Epithelial cell of esophagus (primary cell): ENCODE measurements at regions not wholly inside any gene's neighbourhood (a gene's known extent, or its start where the extent isn't known, plus 50 kb on each side); places are given as distances from the start of the nearest gene placed in this dataset.
A peak's percentile ranks its signal among the peaks of the same experiment; 100 is the strongest.

Experiments used
- DNase-seq: peaks from one replicate; pipeline ENCODE4 v3.0.0; 2010; ENCODE audit warnings: low read depth
- H3K4me3 ChIP-seq: 2 replicates; pipeline ENCODE4 v1.5.1; 2011; ENCODE audit warnings: mild to moderate bottlenecking, low read length, control low read depth
- CTCF ChIP-seq: IDR thresholded peaks from 2 replicates; pipeline ENCODE4 v1.5.1; 2011; ENCODE audit warnings: low read depth, mild to moderate bottlenecking, low read length, control low read depth, inconsistent platforms; ENCODE audit not compliant: insufficient read depth; ENCODE audit errors: missing control alignments

GRCh38 chrX:116226665-116227484 is 56.3 kb downstream of the AGTR2 start:
- no peak for TF ChIP-seq CTCF
- DNase-seq: no peak
- H3K4me3 ChIP-seq: no peak overlapping the region

- TF ChIP-seq CTCF: no peak
These were observed 59.8 kb downstream of the AGTR2 start for GRCh38 chrX:116230130-116230898.

DNA sequence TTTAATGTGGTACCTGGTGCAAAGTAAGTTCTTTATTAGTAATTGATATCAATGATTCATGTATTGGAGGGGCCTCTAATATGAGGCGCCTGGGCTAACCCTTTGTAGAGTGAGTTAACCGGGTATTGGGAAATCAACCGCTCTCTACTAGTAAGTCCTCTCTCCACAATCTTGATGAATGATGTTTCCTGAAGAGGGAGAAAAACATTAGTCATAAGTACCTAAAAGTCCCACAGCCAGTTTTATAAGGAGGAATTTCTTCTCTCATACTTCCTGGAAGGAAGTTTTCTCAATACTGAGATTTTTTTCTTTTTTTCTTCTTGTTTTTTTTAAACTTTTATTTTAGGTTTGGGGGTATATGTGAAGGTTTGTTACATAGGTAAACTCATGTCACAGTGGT is 62.3 kb downstream of the AGTR2 start:
- peak; percentile 91 for DNase-seq
- no peak overlapping the region for H3K4me3 ChIP-seq
- no peak for TF ChIP-seq CTCF

More at GRCh38 chrX:116230130-116230898, 59.8 kb downstream of the AGTR2 start:
- H3K4me3 ChIP-seq: no peak overlapping the region
- peak; percentile 30 for DNase-seq

- TF ChIP-seq CTCF: no peak
- no peak for DNase-seq
- no peak overlapping the region for H3K4me3 ChIP-seq
These were observed 66.1 kb downstream of the AGTR2 start for GRCh38 chrX:116236666-116237065.

DNA sequence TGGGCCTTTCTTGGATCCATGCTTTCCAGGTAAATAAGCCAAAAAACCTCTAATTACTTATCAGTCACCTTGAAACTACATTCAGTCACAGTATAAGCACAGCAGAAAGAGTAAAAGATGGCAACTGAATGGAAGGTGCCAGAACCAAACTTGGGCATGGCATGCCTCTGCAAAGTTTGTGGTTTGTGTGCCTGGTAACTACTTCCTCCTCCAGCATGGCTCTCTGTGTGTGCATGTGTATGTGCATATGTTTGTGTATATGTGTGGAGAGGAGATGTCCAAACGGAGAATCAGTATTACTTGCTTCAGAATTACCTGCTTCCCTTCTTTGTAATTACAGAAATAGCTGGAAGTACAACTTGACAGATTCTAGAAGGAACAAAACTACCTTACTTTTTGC is 67.5 kb downstream of the AGTR2 start:
- no peak overlapping the region for H3K4me3 ChIP-seq
- TF ChIP-seq CTCF: no peak
- peak; percentile 35 for DNase-seq

DNA sequence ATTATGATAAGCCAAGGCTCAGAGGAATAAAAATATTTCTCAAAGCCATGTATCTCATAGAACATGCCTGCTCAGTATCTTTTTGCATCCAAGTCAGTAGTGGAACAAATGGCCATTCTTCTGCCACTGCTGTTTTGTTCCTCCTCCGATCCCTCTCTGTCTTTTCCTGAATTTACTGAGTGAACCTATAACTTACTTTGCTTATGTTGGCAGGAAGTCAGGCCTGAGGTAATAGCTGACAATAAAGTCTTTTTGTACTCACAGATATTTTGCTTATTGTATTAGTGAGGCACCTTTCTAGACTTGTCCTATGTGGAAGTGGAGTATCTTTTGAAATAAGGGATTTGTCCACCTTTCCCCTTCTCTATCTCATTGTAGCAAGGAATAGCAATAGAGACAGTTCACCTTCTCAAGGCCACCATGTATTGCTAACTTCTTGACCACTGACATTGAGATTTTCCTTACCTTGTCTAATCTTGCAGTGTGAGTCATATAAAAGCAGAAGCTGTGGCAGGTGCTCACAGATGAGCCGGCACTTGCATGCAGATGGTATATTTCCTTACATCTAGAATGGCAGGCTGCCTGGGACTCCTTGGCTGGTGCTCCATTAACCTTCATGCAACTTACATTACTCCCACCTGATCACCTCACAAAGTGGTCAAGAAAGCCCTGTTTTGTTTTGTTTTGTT is 68.2 kb downstream of the AGTR2 start:
- H3K4me3 ChIP-seq: no peak overlapping the region
- peak; percentile 61 for DNase-seq
- TF ChIP-seq CTCF: no peak
